Activated CD4-positive, alpha-beta T cell treated with anti-CD3 and anti-CD28 coated beads for 24 hours (primary cell): ENCODE measurements at regions not wholly inside any gene's neighbourhood (a gene's known extent, or its start where the extent isn't known, plus 50 kb on each side); places are given as distances from the start of the nearest gene placed in this dataset.
"Not testable (repeated sequence)": the region's sequence is repeated elsewhere in the genome, so short reads cannot be mapped to it uniquely, and the experiment has no call there.

ENCODE experiments used
- DNase-seq, 2 donors: peaks; one replicate each; pipeline ENCODE4 v3.0.0-alpha.2; 2020; ENCODE audit warnings: low read depth in 2 of 2

- DNase-seq: no peak
These were observed 83.2 kb upstream of the COL1A2 start for GRCh38 chr7:94311515-94311914.

GRCh38 chr7:94313926-94314325, 80.8 kb upstream of the COL1A2 start:
- DNase-seq: no peak

- DNase-seq: no peak
These were observed 80.0 kb upstream of the COL1A2 start for GRCh38 chr7:94314413-94315410.

- DNase-seq: not testable (repeated sequence)
These were observed 73.6 kb upstream of the COL1A2 start for GRCh38 chr7:94321138-94321537.

- no peak for DNase-seq
These were observed 70.9 kb upstream of the COL1A2 start for GRCh38 chr7:94323844-94324243.

GRCh38 chr7:94324380-94325121, 70.1 kb upstream of the COL1A2 start:
- DNase-seq: no peak

GRCh38 chr7:94325122-94325475, 69.6 kb upstream of the COL1A2 start:
- DNase-seq: no peak

GRCh38 chr7:94330269-94331020, 64.2 kb upstream of the COL1A2 start:
- DNase-seq: no peak

GRCh38 chr7:94332571-94332970, 62.1 kb upstream of the COL1A2 start:
- DNase-seq: no peak

GRCh38 chr7:94333810-94334209, 60.9 kb upstream of the COL1A2 start:
- DNase-seq: no peak

- no peak for DNase-seq
These were observed 59.1 kb upstream of the COL1A2 start for GRCh38 chr7:94335586-94335985.

- no peak for DNase-seq
These were observed 58.7 kb upstream of the COL1A2 start for GRCh38 chr7:94336009-94336408.

GRCh38 chr7:94338921-94339371, 55.7 kb upstream of the COL1A2 start:
- DNase-seq: no peak

- DNase-seq: no peak
These were observed 49.9 kb upstream of the COL1A2 start for GRCh38 chr7:94344826-94345225.
